LNCaP clone FGC (cell line): ENCODE measurements at regions not wholly inside any gene's neighbourhood (a gene's known extent, or its start where the extent isn't known, plus 50 kb on each side); places are given as distances from the start of the nearest gene placed in this dataset.

Experiments used
- DNase-seq: peaks from one replicate; pipeline ENCODE4 v3.0.0-alpha.2; 2011; ENCODE audit warnings: low read depth
- H3K4me3 ChIP-seq: 2 replicates; pipeline ENCODE4 v1.5.1; 2011; ENCODE audit warnings: mild to moderate bottlenecking, low read depth, low read length, control low read depth
- CTCF ChIP-seq: IDR thresholded peaks from 2 replicates; pipeline ENCODE4 v1.5.1; 2012; ENCODE audit warnings: mild to moderate bottlenecking; ENCODE audit not compliant: control insufficient read depth, insufficient read depth; ENCODE audit errors: extremely low read depth

DNA sequence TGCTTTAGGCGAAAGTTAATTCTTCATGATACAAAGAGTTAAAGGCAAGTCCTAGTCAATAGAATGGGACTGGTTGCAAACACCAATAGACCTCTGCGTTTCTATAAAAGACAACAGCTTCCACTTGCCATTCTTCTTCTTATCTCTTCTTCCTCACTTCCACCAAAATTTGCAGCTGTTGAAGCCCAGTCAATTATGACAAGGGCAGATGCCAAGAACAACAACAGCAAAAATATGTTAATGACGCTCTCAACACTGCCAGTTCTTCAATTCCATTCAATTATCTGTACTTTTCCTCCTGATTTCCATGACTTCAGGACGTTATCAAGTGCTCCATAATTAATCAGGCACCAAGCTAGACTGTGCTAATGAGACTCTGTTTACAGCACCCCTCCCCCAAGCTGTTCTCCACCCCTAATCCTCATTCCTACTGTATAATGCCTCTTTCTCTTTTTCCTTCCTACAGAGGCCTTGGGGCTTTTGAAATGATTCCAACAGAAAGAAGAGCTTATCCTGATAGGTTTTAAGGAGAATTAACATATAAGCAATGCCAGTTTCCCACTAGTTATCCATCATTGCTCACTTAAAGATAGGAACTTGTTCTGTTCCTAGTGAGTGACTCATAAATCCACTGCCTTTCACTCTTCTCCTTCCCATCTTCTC lies 1160.5 kb downstream of the IGSF11 start:
- no peak for TF ChIP-seq CTCF
- no peak for DNase-seq
- no peak overlapping the region for H3K4me3 ChIP-seq

- TF ChIP-seq CTCF, result no peak
Observed at GRCh38 chr3:117874904-117875874, 1159.5 kb downstream of the IGSF11 start.

GRCh38 chr3:117875887-117876286 lies 1158.8 kb downstream of the IGSF11 start:
- no peak for TF ChIP-seq CTCF
- no peak overlapping the region for H3K4me3 ChIP-seq
- no peak for DNase-seq

More at GRCh38 chr3:117874904-117875874, 1159.5 kb downstream of the IGSF11 start:
- DNase-seq, result peak; percentile 28
- H3K4me3 ChIP-seq, result no peak overlapping the region

GRCh38 chr3:117880638-117881037 lies 1154.0 kb downstream of the IGSF11 start:
- TF ChIP-seq CTCF, result no peak
- H3K4me3 ChIP-seq, result no peak overlapping the region
- no peak for DNase-seq

DNA sequence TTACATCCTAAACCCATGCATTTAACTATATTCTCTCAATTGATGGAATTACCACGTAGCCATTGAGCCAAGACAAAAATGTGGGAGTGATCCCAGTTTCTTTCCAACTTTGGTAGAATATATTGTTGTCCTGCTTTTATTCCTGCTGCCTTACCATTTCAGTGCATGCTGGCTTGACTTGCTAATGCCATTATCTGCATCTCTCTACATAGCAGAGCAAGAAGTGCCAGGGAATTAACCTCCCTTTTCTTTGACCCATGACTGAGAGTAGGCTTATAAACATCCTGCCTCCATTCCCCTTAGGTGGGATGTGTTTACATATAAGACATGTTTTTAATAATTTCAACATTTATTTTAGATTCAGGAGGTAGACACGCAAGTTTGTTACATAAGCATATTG lies 1153.4 kb downstream of the IGSF11 start:
- H3K4me3 ChIP-seq, result no peak overlapping the region
- TF ChIP-seq CTCF, result no peak
- DNase-seq, result no peak

DNA sequence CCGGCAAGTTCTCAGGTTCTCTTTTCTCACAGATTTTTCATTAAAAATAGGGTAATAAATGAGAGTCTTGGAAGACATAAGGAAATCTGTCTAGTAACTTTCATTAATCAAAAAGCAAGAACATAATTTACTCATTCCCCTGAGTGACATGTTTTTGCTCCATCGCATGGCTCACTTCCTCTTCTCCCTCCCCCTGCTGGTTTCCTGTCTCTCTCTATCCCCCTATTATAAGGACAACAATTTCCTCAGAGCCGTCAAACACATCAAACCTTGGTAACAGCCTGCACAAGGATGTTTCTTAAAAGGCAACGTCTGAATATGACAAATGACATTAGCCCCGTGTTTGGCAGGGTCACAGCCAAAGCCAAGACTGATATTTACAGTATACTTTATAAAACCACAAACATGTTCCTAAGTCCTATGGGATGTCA lies 1149.6 kb downstream of the IGSF11 start:
- TF ChIP-seq CTCF, result no peak
- DNase-seq, result no peak
- no peak overlapping the region for H3K4me3 ChIP-seq
